NT2/D1 (cell line): ENCODE measurements at regions not wholly inside any gene's neighbourhood (a gene's known extent, or its start where the extent isn't known, plus 50 kb on each side); places are given as distances from the start of the nearest gene placed in this dataset.

ENCODE experiments used
- SUZ12 ChIP-seq: IDR thresholded peaks from 2 replicates; pipeline ENCODE4 v1.6.1; 2011; ENCODE audit not compliant: insufficient read length, insufficient read depth; ENCODE audit errors: extremely low read depth
- ZNF274 ChIP-seq: IDR thresholded peaks from 2 replicates; pipeline ENCODE4 v1.6.1; 2011; ENCODE audit warnings: mild to moderate bottlenecking, low read depth, low read length

DNA sequence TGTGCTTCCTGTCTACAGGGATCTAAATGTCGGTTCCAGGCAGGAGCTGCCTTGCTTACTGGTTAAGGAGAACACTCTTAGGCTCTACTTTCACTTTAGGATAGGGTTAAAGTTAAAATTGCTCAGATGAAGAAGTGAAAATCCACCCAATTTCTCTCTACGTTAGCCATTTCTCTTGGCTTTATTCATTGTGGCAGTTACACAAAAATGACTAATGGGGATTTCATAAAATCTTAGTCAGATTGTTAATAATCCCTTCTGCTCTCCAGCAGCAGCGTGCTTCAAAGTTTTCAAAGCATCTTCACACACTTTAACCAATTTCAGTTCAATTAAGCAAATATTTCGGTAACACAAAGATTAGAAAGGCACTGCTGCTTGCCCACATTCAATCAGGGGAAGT is 58.4 kb upstream of the RCN1 start:
- TF ChIP-seq ZNF274: no peak
- TF ChIP-seq SUZ12: no peak
